HG03097 (cell line): ENCODE measurements at regions not wholly inside any gene's neighbourhood (a gene's known extent, or its start where the extent isn't known, plus 50 kb on each side); places are given as distances from the start of the nearest gene placed in this dataset.
"Not testable (repeated sequence)": the region's sequence is repeated elsewhere in the genome, so short reads cannot be mapped to it uniquely, and the experiment has no call there.

ENCODE experiments used
- ATAC-seq: cut with Tn5 transposase; IDR thresholded peaks from one replicate; pipeline ENCODE4 v1.9.1; 2021; ENCODE audit not compliant: unreplicated experiment, low FRiP score

GRCh38 chr2:67567886-67568285 is 170.8 kb downstream of the ETAA1 start:
- ATAC-seq: no peak

- no peak for ATAC-seq
Observed at GRCh38 chr2:67570611-67571010, 173.5 kb downstream of the ETAA1 start.

GRCh38 chr2:67571785-67572718 is 174.9 kb downstream of the ETAA1 start:
- ATAC-seq: no peak

GRCh38 chr2:67572721-67573435 is 175.7 kb downstream of the ETAA1 start:
- ATAC-seq: no peak

- ATAC-seq: no peak
Observed at GRCh38 chr2:67574230-67574629, 177.1 kb downstream of the ETAA1 start.

- ATAC-seq: no peak
Observed at GRCh38 chr2:67576226-67576625, 179.1 kb downstream of the ETAA1 start.

- no peak for ATAC-seq
Observed at GRCh38 chr2:67576991-67577390, 179.9 kb downstream of the ETAA1 start.

- no peak for ATAC-seq
Observed at GRCh38 chr2:67579216-67579615, 182.1 kb downstream of the ETAA1 start.

GRCh38 chr2:67579806-67580205 is 182.7 kb downstream of the ETAA1 start:
- ATAC-seq: no peak

GRCh38 chr2:67581751-67582150 is 184.6 kb downstream of the ETAA1 start:
- ATAC-seq: no peak

GRCh38 chr2:67583185-67583584 is 186.1 kb downstream of the ETAA1 start:
- no peak for ATAC-seq

GRCh38 chr2:67585400-67585799 is 188.3 kb downstream of the ETAA1 start:
- no peak for ATAC-seq

GRCh38 chr2:67589121-67589520 is 192.0 kb downstream of the ETAA1 start:
- not testable (repeated sequence) for ATAC-seq

- not testable (repeated sequence) for ATAC-seq
Observed at GRCh38 chr2:67594522-67594921, 197.4 kb downstream of the ETAA1 start.

GRCh38 chr2:67596871-67597270 is 199.7 kb downstream of the ETAA1 start:
- no peak for ATAC-seq

- ATAC-seq: no peak
Observed at GRCh38 chr2:67599561-67599960, 202.4 kb downstream of the ETAA1 start.

- no peak for ATAC-seq
Observed at GRCh38 chr2:67600222-67600871, 203.2 kb downstream of the ETAA1 start.

- ATAC-seq: no peak
Observed at GRCh38 chr2:67600946-67601345, 203.8 kb downstream of the ETAA1 start.

GRCh38 chr2:67604360-67604759 is 207.2 kb downstream of the ETAA1 start:
- ATAC-seq: no peak

GRCh38 chr2:67612576-67613042 is 215.5 kb downstream of the ETAA1 start:
- ATAC-seq: no peak

GRCh38 chr2:67613227-67613626 is 216.1 kb downstream of the ETAA1 start:
- ATAC-seq: no peak
